Neural progenitor cell (in vitro differentiated cells): ENCODE measurements at regions not wholly inside any gene's neighbourhood (a gene's known extent, or its start where the extent isn't known, plus 50 kb on each side); places are given as distances from the start of the nearest gene placed in this dataset.

Experiments
- DNase-seq: peaks from one replicate; pipeline ENCODE4 v3.0.0-alpha.2; 2016; ENCODE audit warnings: low spot score
- H2AFZ ChIP-seq: fragments of 200-600 bp; sonication (generic); replicated peaks from 2 replicates; pipeline ENCODE4 v1.6.1; 2016; ENCODE audit warnings: antibody characterized with exemption
- H3F3A ChIP-seq: fragments of 200-600 bp; sonication (generic); 2 replicates; pipeline ENCODE4 v1.6.1; 2016; ENCODE audit warnings: antibody characterized with exemption, low read depth
- H3K27ac ChIP-seq: fragments of 200-600 bp; sonication (generic); 2 replicates; pipeline ENCODE4 v1.5.1; 2016; ENCODE audit warnings: mild to moderate bottlenecking
- H3K27me3 ChIP-seq: fragments of 200-600 bp; sonication (generic); 2 replicates; pipeline ENCODE4 v1.6.1; 2016; ENCODE audit warnings: mild to moderate bottlenecking, moderate library complexity
- H3K36me3 ChIP-seq: fragments of 200-600 bp; sonication (generic); 2 replicates; pipeline ENCODE4 v1.5.1; 2016
- H3K4me1 ChIP-seq: fragments of 200-600 bp; sonication (generic); 2 replicates; pipeline ENCODE4 v1.6.1; 2016; ENCODE audit warnings: mixed run types
- H3K4me2 ChIP-seq: fragments of 200-600 bp; sonication (generic); 2 replicates; pipeline ENCODE4 v1.6.1; 2016
- H3K4me3 ChIP-seq: fragments of 200-600 bp; sonication (generic); 2 replicates; pipeline ENCODE4 v1.5.1; 2016
- H3K79me2 ChIP-seq: fragments of 200-600 bp; sonication (generic); 2 replicates; pipeline ENCODE4 v1.6.1; 2016; ENCODE audit warnings: low read depth
- H3K9ac ChIP-seq: fragments of 200-600 bp; sonication (generic); 2 replicates; pipeline ENCODE4 v1.6.1; 2016
- H3K9me3 ChIP-seq: fragments of 200-600 bp; sonication (generic); 2 replicates; pipeline ENCODE4 v1.5.1; 2016; ENCODE audit warnings: low read depth
- H4K20me1 ChIP-seq: fragments of 200-600 bp; sonication (generic); 2 replicates; pipeline ENCODE4 v1.6.1; 2016; ENCODE audit warnings: low read depth
- H3K27ac Mint-ChIP-seq: 3 replicates; pipeline ENCODE4 v1.8.0; 2021; ENCODE audit warnings: mixed read lengths
- H3K27me3 Mint-ChIP-seq: 2 replicates; pipeline ENCODE4 v1.8.0; 2022; ENCODE audit warnings: low read depth, mild to moderate bottlenecking, inconsistent platforms, moderate library complexity, mixed read lengths; ENCODE audit not compliant: insufficient read depth
- H3K36me3 Mint-ChIP-seq: 3 replicates; pipeline ENCODE4 v1.8.0; 2021; ENCODE audit warnings: mixed read lengths
- H3K4me1 Mint-ChIP-seq: 3 replicates; pipeline ENCODE4 v1.8.0; 2021; ENCODE audit warnings: mixed read lengths
- H3K4me3 Mint-ChIP-seq: 3 replicates; pipeline ENCODE4 v1.8.0; 2021; ENCODE audit warnings: mild to moderate bottlenecking, moderate library complexity, mixed read lengths
- H3K9me3 Mint-ChIP-seq: 3 replicates; pipeline ENCODE4 v1.8.0; 2020; ENCODE audit warnings: mixed read lengths
- EZH2 ChIP-seq: fragments of 200-600 bp; sonication (generic); IDR thresholded peaks from 2 replicates; pipeline ENCODE4 v1.6.1; 2017; ENCODE audit warnings: antibody characterized with exemption, mild to moderate bottlenecking, moderate library complexity
- EZH2phosphoT487 ChIP-seq: fragments of 200-600 bp; sonication (generic); IDR thresholded peaks from 2 replicates; pipeline ENCODE4 v1.6.1; 2017; ENCODE audit warnings: antibody characterized with exemption
- TF ChIP-seq, protein P1 (sequence below): fragments of 200-600 bp; sonication (generic); IDR thresholded peaks from 2 replicates; pipeline ENCODE4 v1.5.1; 2017; ENCODE audit warnings: antibody characterized with exemption, mild to moderate bottlenecking

DNA sequence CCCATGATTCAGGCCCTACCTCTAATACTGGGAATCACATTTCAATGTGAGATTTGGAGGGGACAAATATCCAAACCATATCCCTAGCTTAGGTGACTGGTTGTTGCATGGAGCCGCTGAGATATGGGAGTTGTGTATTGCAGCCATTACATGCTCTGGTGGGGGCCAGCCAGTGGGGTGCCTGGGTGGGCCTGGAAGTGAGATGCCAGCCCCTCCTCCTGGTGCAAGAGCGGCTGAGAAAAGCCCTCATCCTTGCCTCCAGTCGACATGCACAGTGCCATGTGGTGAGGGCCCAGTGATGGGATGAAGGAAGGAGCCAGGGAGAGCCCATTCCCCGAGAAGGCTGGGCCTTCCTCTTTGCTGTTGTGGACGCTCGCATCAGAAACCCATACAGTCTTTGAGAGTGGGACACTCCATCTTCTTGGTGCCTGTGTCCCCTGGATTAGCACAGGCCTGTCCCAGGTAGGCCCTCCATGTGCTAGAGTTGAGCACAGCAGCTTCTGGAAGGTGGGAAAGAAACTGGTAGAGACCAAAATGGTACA is 1043.0 kb downstream of the TBC1D22A start:
- H3K4me3 ChIP-seq, result no peak overlapping the region
- no peaks in the 10 kb centered on the region for H3K36me3 ChIP-seq
- H3K79me2 ChIP-seq, result no peaks in the 10 kb centered on the region
- Mint-ChIP-seq H3K4me3 (no peak overlapping the region), H3K4me1 (peaks cover 12% of the 10 kb centered on the region), H3K9me3 (peaks cover 12% of the 10 kb centered on the region), H3K27ac (no peak overlapping the region), H3K27me3 (peaks cover 6% of the 10 kb centered on the region), H3K36me3 (peaks cover 2% of the 10 kb centered on the region)
- no peaks in the 10 kb centered on the region for H3K9me3 ChIP-seq
- no peaks in the 10 kb centered on the region for H3K27me3 ChIP-seq
- no peak overlapping the region for H3K27ac ChIP-seq
- H2AFZ ChIP-seq, result no peak overlapping the region
- no peak for DNase-seq
- no peak overlapping the region for H3K4me2 ChIP-seq
- H4K20me1 ChIP-seq, result no peaks in the 10 kb centered on the region
- H3F3A ChIP-seq, result no peaks in the 10 kb centered on the region
- H3K9ac ChIP-seq, result no peak overlapping the region
- H3K4me1 ChIP-seq, result no peaks in the 10 kb centered on the region
- TF ChIP-seq EZH2, result no peak
- no peak for TF ChIP-seq EZH2phosphoT487
- TF ChIP-seq, protein P1, sequence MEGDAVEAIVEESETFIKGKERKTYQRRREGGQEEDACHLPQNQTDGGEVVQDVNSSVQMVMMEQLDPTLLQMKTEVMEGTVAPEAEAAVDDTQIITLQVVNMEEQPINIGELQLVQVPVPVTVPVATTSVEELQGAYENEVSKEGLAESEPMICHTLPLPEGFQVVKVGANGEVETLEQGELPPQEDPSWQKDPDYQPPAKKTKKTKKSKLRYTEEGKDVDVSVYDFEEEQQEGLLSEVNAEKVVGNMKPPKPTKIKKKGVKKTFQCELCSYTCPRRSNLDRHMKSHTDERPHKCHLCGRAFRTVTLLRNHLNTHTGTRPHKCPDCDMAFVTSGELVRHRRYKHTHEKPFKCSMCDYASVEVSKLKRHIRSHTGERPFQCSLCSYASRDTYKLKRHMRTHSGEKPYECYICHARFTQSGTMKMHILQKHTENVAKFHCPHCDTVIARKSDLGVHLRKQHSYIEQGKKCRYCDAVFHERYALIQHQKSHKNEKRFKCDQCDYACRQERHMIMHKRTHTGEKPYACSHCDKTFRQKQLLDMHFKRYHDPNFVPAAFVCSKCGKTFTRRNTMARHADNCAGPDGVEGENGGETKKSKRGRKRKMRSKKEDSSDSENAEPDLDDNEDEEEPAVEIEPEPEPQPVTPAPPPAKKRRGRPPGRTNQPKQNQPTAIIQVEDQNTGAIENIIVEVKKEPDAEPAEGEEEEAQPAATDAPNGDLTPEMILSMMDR, result no peak

DNA sequence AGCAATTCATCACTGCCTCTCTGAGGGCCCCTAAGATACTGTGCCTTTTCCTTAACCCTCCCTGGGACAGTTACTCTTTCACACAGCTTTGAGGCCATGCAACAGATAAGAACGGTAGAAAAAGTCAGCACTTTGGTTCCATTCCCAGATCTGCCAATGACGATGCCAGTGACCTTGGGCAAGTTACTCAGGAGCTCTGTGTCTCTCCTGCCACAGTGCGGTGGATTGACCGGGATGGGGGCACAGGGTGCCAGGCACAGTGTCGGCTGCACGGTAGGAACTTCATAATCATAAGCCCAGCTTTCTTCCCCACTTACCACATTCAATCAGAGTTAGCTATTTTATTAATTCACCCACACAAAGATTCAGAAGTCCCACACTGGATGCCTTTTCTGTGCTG is 1041.8 kb downstream of the TBC1D22A start:
- Histone ChIP-seq H3K27ac (no peak overlapping the region), H2AFZ (no peak overlapping the region), H3K36me3 (no peaks in the 10 kb centered on the region), H3K9me3 (peaks cover 3% of the 10 kb centered on the region), H3K4me3 (no peak overlapping the region), H3F3A (no peaks in the 10 kb centered on the region), H4K20me1 (no peaks in the 10 kb centered on the region), H3K4me1 (no peaks in the 10 kb centered on the region), H3K27me3 (no peaks in the 10 kb centered on the region), H3K79me2 (no peaks in the 10 kb centered on the region), H3K4me2 (no peak overlapping the region), H3K9ac (no peak overlapping the region)
- no peak for DNase-seq
- Mint-ChIP-seq H3K4me3 (no peak overlapping the region), H3K27ac (no peak overlapping the region), H3K9me3 (peaks cover 10% of the 10 kb centered on the region), H3K27me3 (peaks cover 3% of the 10 kb centered on the region), H3K36me3 (no peaks in the 10 kb centered on the region), H3K4me1 (peaks cover 12% of the 10 kb centered on the region)
- TF ChIP-seq, protein P1, result no peak
- no peak for TF ChIP-seq EZH2phosphoT487
- no peak for TF ChIP-seq EZH2

- H2AFZ ChIP-seq, result no peak overlapping the region
- no peaks in the 10 kb centered on the region for H3K27me3 ChIP-seq
- H4K20me1 ChIP-seq, result no peaks in the 10 kb centered on the region
- H3K4me1 Mint-ChIP-seq, result no peaks in the 10 kb centered on the region
- no peaks in the 10 kb centered on the region for H3K79me2 ChIP-seq
- H3K27me3 Mint-ChIP-seq, result no peaks in the 10 kb centered on the region
- no peak overlapping the region for H3K4me2 ChIP-seq
- H3K4me3 Mint-ChIP-seq, result no peak overlapping the region
- H3K27ac Mint-ChIP-seq, result no peak overlapping the region
- H3K9me3 Mint-ChIP-seq, result peaks cover 12% of the 10 kb centered on the region
- no peaks in the 10 kb centered on the region for H3F3A ChIP-seq
- H3K36me3 Mint-ChIP-seq, result no peaks in the 10 kb centered on the region
- H3K9ac ChIP-seq, result no peak overlapping the region
- no peak overlapping the region for H3K27ac ChIP-seq
- H3K36me3 ChIP-seq, result no peaks in the 10 kb centered on the region
- no peaks in the 10 kb centered on the region for H3K4me1 ChIP-seq
- TF ChIP-seq, protein P1, result no peak
- no peak for TF ChIP-seq EZH2phosphoT487
- TF ChIP-seq EZH2, result no peak
- H3K9me3 ChIP-seq, result peaks cover 5% of the 10 kb centered on the region
- H3K4me3 ChIP-seq, result no peak overlapping the region
- no peak for DNase-seq
Observed at GRCh38 chr22:47802421-47802820, 1040.0 kb downstream of the TBC1D22A start.
